Mucosa of gallbladder (tissue), 1 donor: ENCODE measurements at regions not wholly inside any gene's neighbourhood (a gene's known extent, or its start where the extent isn't known, plus 50 kb on each side); places are given as distances from the start of the nearest gene placed in this dataset.
"Not testable (repeated sequence)": the region's sequence is repeated elsewhere in the genome, so short reads cannot be mapped to it uniquely, and the experiment has no call there.

Experiments
- DNase-seq: peaks from one replicate; pipeline ENCODE4 v3.0.0-alpha.2; 2020; ENCODE audit warnings: low spot score
- donor health status: DM: no; HTN: no; CAD: no.

DNA sequence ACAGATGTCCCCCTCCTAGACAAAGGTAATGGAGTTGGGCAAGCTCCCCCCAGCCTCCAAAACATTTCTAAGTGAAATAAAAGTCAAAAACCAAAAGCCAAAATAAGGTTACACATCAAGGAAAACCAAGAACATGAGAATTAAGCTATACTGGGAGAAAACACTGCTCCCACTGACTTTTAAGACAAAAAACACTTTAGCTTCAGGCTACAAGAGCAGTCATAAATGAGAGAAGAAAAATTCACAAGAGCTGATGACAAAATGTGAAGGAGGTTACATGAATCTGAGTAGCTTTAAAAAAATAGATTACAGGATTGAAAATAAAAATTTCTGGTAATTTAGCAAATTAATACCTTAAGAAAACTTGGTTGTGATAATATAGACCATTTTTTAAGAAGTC is 1370.3 kb upstream of the CDH9 start:
- DNase-seq, result no peak

DNA sequence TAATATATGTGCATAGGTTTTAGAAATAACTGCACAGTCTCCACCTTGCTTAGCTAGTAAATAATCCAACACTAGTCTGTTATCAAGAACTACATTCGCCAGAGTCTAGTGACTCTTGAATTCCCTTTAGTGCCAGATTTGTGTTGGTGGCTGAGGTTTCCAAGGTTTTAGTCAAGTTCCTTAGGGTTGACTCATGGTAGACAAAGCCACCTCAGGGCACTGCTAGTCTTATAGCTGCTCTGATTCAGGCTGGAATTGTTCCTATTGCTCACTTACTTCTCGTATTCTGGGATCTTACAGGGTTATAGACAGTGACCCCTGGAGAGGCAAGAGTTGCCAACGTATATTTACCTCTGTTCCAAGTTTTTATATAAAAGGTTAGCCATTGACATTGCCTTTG is 1369.8 kb upstream of the CDH9 start:
- no peak for DNase-seq

DNA sequence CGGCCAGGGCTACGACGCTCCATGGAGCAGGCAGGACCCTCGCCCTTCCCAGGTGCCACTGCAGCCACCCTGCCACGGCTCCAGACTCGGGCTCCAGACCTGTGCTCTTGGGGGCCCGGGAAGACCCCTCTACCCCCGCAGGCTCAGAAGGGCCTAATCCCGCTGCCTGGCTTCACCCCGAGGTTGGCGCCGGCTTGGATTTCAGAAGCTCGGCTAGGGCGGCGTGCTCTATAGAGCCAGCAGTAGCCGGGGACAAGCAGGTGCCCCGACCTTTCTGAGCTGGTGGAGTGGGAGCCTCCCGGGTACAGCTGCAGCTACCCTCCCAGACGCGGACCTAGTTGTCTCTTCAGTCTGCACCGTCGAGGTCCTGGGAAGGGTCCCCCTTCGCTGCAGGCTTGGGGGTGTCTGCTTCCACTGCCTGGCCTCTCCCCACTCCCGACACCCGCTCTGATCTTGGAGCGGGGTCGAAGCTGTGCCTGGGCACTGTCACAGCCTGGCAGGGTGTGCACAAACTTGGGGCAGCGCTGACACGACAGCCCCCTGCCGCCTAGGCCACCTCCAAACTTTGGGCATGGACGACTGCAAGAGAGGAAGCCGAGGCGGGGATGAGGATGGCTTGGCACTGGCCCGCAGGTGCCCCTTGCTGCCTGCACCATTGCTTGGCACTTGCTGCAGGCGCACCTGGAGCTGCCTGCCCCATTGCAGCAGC is 1366.1 kb upstream of the CDH9 start:
- no peak for DNase-seq

DNA sequence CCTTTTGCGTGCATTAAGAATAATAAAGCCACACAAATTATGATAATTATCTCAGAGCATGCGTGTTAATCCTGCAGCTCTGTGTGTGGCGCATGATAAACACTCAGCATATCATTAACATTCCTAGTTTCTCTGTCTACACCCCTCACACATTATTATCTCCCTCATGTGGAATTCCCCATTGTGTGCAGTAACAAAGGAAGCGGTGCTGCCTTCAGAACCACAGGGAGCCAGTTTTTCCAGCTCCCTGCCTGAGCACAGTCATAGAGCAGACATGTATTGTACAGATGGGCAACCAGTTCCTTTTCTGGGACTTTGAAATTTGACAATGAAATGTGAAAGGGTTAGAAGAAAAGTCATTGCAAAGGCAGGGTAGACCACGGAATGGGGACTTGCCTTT is 1365.5 kb upstream of the CDH9 start:
- DNase-seq, result no peak

DNA sequence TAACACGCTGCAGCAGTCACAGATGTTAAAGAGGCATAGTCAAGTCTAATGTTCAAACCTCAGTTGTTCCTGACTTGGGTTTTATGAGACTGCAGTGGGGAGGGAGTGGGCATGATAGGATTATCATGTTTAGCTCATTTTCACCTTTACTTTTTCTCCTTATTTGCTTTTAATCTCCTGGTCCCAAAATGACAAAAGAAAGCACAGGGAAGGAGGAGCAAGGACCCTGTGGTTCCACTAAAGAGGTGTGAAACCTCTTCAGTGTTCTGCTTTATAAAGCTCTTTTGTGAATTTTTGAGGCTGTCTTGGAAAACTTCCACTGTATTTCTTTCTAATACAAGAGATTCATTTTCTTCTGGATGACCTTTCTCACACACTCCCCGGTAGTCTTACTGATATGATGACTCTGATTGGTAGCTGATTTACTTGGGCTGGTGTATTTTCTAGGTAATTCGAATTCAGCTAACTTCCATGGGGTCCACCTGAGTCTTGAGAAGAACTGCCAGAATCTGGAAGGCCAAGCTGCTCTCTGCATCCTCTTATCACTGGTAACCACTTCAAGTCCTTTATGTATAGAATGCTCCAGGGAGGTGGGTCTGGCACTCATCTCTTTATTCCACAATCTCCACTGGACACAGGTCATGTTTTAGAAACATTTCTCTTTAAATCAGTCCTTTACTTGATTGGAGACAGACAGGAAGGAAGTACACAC is 1364.4 kb upstream of the CDH9 start:
- DNase-seq, result no peak

DNA sequence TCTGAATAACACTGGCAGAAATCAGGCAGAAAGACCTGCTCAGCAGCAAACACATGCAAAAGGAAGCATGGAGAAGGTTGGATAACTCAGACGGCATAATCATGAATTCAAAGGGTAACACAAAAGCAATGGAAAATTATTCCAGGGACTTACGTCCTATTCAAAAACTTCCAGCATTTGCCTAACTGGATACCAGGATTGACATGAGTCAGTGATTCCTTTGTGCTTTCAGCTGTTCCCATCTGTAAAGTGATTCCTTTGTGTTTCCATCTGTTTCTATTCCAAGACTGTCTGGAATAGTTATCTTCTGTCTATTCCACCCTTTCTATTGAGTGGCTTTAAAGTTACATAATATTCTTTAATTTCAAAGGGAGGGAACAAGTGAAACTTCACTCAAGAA is 1361.7 kb upstream of the CDH9 start:
- DNase-seq, result no peak

DNA sequence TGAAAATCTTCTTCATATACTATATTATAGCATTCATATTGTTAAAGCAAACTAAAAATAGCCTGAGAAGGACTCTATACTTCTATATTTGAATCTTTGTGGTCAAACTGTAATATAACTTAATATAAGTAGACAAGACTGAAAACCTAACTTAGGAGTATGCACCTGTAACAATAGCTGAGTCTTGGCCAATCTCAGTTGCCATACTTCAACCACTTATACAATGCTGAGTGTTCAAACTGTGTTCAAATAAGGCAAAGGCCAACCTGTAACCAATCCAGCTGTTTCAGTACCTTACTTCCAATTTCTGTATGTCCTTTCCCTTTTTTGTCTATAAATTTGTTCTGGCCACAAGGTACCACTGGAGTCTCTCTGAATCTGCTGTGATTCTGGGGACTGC is 1360.8 kb upstream of the CDH9 start:
- DNase-seq, result no peak

DNA sequence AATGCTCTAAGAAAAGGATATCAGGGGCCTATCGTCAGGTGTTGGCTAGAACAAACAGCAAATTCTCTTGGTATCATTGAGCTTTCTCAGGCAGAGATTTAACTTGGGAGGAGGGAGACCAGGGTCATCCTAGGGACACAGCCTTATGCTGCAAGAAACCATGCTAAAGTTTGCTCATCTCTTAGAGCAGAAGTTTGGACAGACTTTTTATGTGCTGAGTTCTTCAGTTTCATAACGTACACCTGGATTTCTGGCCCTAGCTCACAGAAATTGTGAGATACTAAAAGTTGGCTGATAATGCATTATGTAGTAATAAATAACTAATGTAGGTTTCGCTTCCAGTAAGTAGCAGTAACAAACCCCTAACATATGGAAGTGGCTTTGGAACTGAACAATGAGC is 1359.8 kb upstream of the CDH9 start:
- DNase-seq, result no peak

DNA sequence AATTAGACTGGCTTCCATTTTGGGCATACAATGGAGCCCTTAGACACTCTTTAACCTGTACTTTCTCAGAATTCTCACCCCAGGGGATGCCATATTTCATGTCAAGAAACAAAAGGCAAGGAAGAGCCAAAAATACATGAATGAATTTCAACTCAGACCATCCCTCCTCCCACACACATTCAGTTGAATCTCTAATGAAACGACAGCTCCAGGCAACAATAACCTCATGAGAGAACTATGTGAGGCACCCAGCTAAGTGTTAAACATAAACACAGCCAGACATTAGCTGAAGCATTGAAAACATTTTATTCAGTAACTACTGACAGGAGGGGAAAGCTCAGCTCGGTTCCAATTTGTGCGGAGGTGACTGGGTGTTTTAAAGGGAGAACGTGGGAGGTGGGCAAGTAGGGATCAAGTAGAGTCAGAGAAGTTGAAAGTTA is 1359.1 kb upstream of the CDH9 start:
- DNase-seq, result no peak

DNA sequence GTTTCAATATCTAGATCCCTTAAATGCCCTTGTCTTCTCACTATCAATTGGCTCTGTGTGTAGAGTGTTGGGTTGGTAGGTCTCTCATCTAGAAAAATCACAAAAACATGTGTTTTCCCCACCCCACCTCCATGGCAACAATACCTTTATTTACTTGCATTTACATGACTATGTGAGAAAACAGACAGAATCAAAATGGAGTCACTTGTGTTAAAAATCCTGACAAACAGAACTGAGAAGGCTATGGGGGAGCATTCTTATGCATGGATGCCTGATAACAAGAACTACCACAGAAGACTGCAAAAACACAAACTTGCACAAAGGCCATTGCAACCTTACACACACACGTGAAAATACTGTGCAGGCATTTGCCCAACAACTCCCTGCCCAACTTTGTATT is 1352.9 kb upstream of the CDH9 start:
- DNase-seq, result no peak

DNA sequence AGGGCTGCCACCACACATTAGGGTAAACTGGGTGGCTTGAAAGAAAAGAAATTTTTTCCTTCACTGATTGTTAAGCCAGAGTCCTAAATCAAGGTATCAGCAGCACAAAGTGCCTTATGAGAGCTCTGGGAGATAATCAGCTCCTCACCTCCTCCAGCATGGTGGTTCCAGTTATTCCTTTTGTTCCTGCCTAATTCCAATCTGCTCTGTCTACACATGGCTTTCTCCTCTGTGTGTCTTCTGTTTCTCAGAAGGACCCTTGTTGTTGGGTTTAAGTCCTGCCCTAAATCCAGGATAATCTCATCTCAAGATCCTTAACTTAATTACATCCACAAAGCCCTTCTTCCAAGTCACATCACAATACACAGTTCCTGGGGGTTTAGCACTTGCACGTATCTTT is 1352.0 kb upstream of the CDH9 start:
- no peak for DNase-seq

DNA sequence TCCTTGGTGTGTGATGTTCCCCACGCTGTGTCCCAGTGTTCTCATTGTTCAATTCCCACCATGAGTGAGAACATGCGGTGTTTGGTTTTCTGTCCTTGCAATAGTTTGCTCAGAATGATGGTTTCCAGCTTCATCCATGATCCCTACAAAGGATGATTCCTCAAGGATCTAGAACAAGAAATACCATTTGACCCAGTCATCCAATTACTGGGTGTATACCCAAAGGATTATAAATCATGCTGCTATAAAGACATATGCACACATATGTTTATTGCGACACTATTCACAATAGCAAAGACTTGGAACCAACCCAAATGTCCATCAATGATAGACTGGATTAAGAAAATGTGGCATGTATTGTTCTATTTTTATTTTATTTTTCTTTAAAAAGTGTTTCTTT is 1351.3 kb upstream of the CDH9 start:
- DNase-seq, result not testable (repeated sequence)

DNA sequence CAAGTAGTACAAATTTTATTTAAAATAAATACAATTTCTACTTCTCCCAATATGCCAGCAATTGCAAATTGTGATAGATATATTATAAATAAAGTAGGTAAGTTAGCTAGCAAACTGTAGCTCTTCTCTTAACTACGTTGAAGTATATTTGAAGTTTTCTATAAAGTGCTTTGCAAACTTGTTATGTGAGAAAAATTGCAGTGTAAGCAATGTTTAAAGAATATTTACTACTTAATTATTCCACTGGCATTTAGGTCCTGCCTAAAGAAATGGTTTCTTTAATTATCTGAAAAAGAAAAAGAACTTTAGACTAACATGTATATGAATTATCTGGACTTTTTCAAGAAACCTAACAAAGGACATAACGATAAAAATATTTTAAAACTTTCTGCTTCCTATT is 1350.0 kb upstream of the CDH9 start:
- no peak for DNase-seq

DNA sequence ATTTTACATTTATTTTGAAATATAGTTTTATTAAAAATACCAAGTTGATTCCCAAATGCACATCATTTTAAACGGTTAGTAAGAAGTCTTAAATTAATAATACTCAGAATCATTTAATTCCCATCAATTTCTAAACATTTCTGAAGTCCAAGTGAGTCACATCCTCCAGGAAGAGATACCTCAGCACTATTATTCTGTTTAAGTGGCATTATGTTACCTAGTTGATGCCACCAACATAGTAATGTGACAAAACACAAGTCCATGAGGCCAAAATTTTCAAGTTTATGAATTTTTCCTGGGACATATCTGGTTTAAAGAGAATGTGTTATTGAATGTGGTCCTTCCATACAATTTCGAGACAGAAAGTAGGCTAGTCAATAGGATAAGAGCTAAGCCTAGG is 1348.3 kb upstream of the CDH9 start:
- DNase-seq, result no peak

DNA sequence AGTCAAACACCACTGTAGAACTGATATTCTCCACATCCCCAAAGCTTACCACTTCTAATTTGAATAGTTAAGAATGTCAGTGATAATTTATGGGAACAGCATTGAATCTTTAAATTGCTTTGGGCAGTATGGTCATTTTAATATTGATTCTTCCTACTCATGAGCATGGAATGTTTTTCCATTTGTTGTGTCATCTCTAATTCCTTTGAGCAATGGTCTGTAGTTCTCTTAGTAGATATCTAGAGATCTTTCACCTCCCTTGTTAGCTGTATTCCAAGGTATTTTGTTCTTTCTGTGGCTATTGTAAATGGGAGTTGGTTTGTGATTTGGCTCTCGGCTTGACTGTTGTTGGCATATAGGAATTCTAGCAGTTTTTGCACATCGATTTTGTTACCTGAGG is 1341.8 kb upstream of the CDH9 start:
- no peak for DNase-seq

DNA sequence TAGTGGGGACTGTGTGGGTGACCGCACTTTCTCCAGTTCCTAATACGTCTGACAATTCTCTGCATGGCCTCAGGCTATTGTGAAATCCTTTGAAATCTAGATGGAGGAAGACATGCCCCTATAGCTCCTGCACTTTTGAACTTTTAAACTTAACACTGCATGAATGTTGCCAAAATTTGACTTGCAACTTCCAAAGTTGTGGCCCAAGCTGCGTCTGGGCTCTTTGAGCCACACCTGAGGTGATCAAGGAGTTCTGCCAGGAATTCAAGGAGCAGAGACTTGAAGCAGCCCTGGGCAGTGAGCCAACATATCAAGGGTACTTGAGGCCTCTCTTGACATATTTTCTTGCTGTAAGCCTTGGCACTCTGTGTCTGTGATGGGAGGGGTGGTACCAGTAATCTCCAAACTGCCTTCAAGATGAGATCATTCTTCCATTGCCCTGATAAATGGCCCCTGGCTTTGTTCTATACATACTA is 1336.1 kb upstream of the CDH9 start:
- DNase-seq, result no peak

DNA sequence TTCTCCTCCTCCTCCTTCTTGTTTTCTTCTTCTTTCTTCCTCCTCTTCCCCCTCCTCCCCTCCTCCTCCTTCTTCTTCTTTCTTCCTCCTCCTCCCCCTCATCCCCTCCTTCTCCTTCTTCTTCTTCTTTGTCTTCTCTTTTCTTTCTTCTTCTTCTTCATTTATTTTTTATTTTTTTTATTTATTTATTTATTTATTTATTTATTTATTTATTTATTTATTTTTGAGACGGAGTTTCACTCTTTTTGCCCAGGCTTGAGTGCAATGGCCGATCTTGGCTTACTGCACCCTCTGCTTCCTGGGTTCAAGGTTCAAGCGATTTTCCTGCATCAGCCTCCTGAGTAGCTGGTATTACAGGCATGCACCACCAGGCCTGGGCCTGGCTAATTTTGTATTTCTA is 1332.5 kb upstream of the CDH9 start:
- no peak for DNase-seq

DNA sequence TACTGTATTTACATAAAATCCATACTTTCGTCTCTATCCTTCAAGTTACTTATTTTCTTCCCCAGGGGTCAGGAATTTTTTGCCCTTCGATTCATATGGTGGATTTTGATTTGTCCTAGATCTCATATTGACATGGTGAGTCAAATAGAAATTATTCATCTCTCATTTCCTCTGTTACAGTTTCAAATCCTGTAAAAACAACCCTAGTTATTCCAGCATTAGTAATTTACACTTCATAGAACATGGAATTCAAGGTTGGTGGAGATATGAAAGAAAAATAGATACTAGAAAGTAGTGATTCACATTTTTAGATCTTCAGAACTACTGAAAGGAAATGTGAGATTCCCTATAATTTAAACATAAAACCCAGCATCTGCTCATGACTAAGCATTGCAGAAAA is 1331.0 kb upstream of the CDH9 start:
- no peak for DNase-seq

DNA sequence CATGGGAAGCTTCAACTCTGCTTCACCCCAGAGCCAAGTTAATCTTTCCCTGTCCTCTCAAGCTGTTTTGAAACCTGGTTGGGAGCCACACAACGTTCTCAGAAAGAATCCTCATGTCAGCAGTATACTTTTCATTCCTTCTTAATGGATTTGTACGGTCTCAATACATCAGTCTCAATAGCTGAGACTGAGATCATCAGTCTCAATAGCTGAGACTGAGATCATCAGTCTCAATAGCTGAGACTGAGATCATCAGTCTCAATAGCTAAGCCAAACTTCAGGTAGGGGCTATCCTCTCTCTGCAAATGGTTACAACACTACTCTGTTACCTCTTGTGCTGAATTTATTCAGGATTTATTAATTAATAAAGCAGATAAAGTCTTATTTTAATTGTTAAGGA is 1317.4 kb upstream of the CDH9 start:
- no peak for DNase-seq

DNA sequence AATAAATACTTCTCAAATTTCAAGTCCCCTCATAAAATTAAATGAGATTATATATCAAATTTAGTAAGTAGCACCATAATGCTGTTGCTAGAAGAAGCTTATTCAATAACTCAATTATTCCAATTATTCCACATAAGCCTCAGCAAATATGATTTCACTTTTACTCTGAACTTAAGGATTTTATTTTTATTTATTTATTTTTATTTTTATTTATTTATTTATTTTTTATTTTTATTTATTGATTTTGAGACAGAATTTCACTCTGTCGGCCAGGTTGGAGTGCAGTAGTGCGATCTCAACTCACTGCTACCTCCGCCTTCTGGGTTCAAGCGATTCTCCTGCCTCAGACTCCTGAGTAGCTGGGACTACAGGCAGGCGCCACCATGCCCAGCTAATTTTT is 1308.3 kb upstream of the CDH9 start:
- DNase-seq, result no peak

DNA sequence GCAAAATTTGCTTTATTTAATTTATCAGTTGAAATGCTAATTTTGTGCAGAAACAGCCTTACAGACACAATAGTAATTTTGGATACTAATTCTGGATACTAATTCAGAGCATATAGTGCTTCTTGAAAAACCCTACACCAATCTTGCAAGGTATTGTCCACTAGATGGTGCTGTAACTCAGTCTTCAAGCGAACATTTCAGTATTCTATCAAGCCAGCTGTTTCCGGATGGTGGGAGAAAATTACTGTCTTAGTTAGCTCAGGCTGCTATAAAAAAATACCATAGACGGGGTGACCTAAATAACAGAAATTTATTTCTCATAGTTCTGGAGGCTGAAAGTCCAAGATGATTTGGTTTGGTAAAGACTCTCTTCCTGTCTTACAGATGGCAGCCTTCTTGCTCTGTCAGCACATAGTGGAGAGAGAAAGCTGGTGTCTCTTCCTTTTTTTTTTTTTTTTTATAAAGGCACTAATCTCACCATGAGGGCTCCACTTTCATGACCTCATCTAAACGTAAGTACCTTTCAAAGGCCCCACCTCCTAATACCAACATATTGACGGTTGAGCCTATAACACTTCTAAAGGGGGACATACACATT is 1306.5 kb upstream of the CDH9 start:
- DNase-seq, result no peak

DNA sequence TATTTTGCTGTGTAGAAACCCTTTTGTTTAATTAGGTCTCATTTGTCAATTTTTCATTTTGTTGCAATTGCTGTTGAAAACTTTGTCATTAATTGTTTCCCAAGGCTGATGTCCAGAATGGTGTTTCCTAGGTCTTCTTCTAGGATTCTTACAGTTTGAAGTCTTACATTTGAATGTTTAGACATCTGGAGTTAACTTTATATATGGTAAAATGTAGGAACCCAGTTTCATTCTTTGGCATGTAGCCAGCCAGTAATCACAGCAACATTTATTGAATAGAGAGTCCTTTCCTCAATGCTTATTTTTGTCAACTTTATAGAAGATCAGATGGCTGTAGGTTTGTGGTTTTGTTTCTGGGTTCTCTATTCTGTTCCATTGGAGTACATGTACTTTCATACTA is 1290.8 kb upstream of the CDH9 start:
- DNase-seq, result no peak

DNA sequence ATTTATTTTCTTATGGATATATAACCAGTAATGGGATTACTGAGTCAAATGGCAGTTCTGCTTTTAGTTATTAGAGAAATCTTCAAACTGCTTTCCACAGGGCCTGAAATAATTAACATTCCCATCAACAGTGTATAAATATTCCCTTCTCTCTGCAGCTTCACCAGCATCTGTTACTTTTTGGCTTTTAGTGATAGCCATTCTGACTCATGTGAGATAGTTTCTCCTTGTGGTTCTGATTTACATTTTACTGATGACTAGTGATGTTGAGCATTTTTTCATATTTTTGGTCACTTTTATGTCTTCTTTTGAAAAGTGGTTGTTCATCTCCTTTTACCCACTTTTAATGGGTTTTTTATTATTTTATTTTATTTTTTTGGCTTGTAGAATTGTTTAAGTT is 1290.3 kb upstream of the CDH9 start:
- no peak for DNase-seq
